Stimulated activated CD4-positive, alpha-beta T cell treated with anti-CD3 and anti-CD28 coated beads, Interleukin-15, amount 100 ng/mL, for 48 hours (primary cell): ENCODE measurements at regions not wholly inside any gene's neighbourhood (a gene's known extent, or its start where the extent isn't known, plus 50 kb on each side); places are given as distances from the start of the nearest gene placed in this dataset.

Source experiments
- DNase-seq, 2 donors: peaks; one replicate each; pipeline ENCODE4 v3.0.0-alpha.2; 2020; ENCODE audit warnings: low read depth in 2 of 2

- DNase-seq: no peak
These were observed 112.3 kb upstream of the ANKH start for GRCh38 chr5:14983666-14984441.

- no peak for DNase-seq
These were observed 109.1 kb upstream of the ANKH start for GRCh38 chr5:14980698-14981097.

GRCh38 chr5:14977058-14977685 lies 105.6 kb upstream of the ANKH start:
- DNase-seq: no peak

GRCh38 chr5:14976486-14976885 lies 104.9 kb upstream of the ANKH start:
- DNase-seq: no peak

GRCh38 chr5:14971873-14972272 lies 100.3 kb upstream of the ANKH start:
- no peak for DNase-seq

GRCh38 chr5:14968796-14969195 lies 97.2 kb upstream of the ANKH start:
- DNase-seq: no peak

GRCh38 chr5:14967166-14967565 lies 95.6 kb upstream of the ANKH start:
- no peak for DNase-seq

- DNase-seq: no peak
These were observed 94.2 kb upstream of the ANKH start for GRCh38 chr5:14965815-14966214.

- no peak for DNase-seq
These were observed 91.0 kb upstream of the ANKH start for GRCh38 chr5:14962604-14963003.

GRCh38 chr5:14960120-14960462 lies 88.5 kb upstream of the ANKH start:
- no peak for DNase-seq

- no peak for DNase-seq
These were observed 88.0 kb upstream of the ANKH start for GRCh38 chr5:14959399-14960119.

- DNase-seq: no peak
These were observed 86.6 kb upstream of the ANKH start for GRCh38 chr5:14958188-14958587.

GRCh38 chr5:14956423-14957046 lies 85.0 kb upstream of the ANKH start:
- no peak for DNase-seq

GRCh38 chr5:14954616-14955343 lies 83.2 kb upstream of the ANKH start:
- DNase-seq: no peak

- DNase-seq: no peak
These were observed 82.6 kb upstream of the ANKH start for GRCh38 chr5:14954216-14954615.

GRCh38 chr5:14953075-14953607 lies 81.6 kb upstream of the ANKH start:
- DNase-seq: no peak

- no peak for DNase-seq
These were observed 76.8 kb upstream of the ANKH start for GRCh38 chr5:14948383-14948782.

GRCh38 chr5:14946815-14947620 lies 75.4 kb upstream of the ANKH start:
- DNase-seq: no peak

- no peak for DNase-seq
These were observed 73.9 kb upstream of the ANKH start for GRCh38 chr5:14945450-14945849.

GRCh38 chr5:14944996-14945395 lies 73.4 kb upstream of the ANKH start:
- DNase-seq: no peak

GRCh38 chr5:14944350-14944739 lies 72.8 kb upstream of the ANKH start:
- no peak for DNase-seq
